ENCODE measurements at regions not wholly inside any gene's neighbourhood (a gene's known extent, or its start where the extent isn't known, plus 50 kb on each side); places are given as distances from the start of the nearest gene placed in this dataset.
A peak's percentile ranks its signal among the peaks of the same experiment; 100 is the strongest.

DNA sequence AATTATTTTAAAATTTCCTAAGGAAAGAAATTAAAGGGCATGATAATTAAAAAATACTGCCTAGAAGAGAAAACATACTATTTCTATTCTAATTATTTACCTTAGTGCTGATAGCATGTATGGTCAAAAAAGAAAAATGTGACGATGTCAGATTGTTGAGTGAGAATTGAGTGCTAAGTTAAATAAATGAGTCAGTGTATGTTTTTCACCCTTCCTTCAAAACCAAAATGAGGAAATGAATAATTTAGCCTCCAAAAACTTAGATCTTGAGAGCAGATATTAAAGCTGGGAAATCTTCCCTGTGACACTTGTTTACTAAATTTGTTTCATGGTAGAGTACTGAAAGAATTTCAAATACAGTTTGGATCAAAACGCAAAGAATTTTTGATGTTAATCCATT is 58.6 kb upstream of the NYAP2 start:
- no peaks in the 10 kb centered on the region for H3K27me3 Mint-ChIP-seq (ENCODE audit: low read depth)
- ATAC-seq (no peak), DNase-seq (ENCODE audit: low spot score) (no peak)
- POLR2A ChIA-PET, result no interaction called here
- no peak overlapping the region for H3K4me3 Mint-ChIP-seq
- no peaks in the 10 kb centered on the region for H3K9me3 Mint-ChIP-seq
- CTCF ChIA-PET, result no interaction called here
- H3K36me3 Mint-ChIP-seq, result no peaks in the 10 kb centered on the region
- peaks cover 16% of the 10 kb centered on the region for H3K4me1 Mint-ChIP-seq
- TF ChIP-seq KAT7 (CRISPR knock-in tag; IDR thresholded peaks at IDR 0.05; ENCODE audit: borderline replicate concordance) (no peak), ZNF138 (CRISPR knock-in tag; conservative IDR thresholded peaks at IDR 0.05) (no peak), RELA (CRISPR knock-in tag; IDR thresholded peaks at IDR 0.05; ENCODE audit: borderline replicate concordance) (no peak), TEAD1 (CRISPR knock-in tag; IDR thresholded peaks at IDR 0.05) (no peak), CREB1 (CRISPR knock-in tag; IDR thresholded peaks at IDR 0.05) (no peak), NR1H2 (CRISPR knock-in tag; IDR thresholded peaks at IDR 0.05) (no peak), FOXJ3 (CRISPR knock-in tag; IDR thresholded peaks at IDR 0.05; ENCODE audit: borderline replicate concordance) (no peak), SP1 (CRISPR knock-in tag; conservative IDR thresholded peaks at IDR 0.05) (no peak), NFE2L1 (CRISPR knock-in tag; IDR thresholded peaks at IDR 0.05) (no peak), ZNF263 (CRISPR knock-in tag; IDR thresholded peaks at IDR 0.05; ENCODE audit: low read depth) (no peak), CREM (CRISPR knock-in tag; IDR thresholded peaks at IDR 0.05) (no peak), MXD4 (CRISPR knock-in tag; IDR thresholded peaks at IDR 0.05; ENCODE audit: borderline replicate concordance) (no peak), ZNF396 (CRISPR knock-in tag; IDR thresholded peaks at IDR 0.05; ENCODE audit: borderline replicate concordance) (no peak), HMGA2 (CRISPR knock-in tag; IDR thresholded peaks at IDR 0.05) (no peak), PRRX2 (CRISPR knock-in tag; IDR thresholded peaks at IDR 0.05) (no peak)
- TF ChIP-seq, protein P1, sequence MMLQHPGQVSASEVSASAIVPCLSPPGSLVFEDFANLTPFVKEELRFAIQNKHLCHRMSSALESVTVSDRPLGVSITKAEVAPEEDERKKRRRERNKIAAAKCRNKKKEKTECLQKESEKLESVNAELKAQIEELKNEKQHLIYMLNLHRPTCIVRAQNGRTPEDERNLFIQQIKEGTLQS (CRISPR knock-in tag; conservative IDR thresholded peaks at IDR 0.05), result no peak
- TF ChIP-seq, protein P2, sequence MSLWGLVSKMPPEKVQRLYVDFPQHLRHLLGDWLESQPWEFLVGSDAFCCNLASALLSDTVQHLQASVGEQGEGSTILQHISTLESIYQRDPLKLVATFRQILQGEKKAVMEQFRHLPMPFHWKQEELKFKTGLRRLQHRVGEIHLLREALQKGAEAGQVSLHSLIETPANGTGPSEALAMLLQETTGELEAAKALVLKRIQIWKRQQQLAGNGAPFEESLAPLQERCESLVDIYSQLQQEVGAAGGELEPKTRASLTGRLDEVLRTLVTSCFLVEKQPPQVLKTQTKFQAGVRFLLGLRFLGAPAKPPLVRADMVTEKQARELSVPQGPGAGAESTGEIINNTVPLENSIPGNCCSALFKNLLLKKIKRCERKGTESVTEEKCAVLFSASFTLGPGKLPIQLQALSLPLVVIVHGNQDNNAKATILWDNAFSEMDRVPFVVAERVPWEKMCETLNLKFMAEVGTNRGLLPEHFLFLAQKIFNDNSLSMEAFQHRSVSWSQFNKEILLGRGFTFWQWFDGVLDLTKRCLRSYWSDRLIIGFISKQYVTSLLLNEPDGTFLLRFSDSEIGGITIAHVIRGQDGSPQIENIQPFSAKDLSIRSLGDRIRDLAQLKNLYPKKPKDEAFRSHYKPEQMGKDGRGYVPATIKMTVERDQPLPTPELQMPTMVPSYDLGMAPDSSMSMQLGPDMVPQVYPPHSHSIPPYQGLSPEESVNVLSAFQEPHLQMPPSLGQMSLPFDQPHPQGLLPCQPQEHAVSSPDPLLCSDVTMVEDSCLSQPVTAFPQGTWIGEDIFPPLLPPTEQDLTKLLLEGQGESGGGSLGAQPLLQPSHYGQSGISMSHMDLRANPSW (CRISPR knock-in tag; conservative IDR thresholded peaks at IDR 0.05; ENCODE audit: low read depth), result no peak
- TF ChIP-seq, protein P3, sequence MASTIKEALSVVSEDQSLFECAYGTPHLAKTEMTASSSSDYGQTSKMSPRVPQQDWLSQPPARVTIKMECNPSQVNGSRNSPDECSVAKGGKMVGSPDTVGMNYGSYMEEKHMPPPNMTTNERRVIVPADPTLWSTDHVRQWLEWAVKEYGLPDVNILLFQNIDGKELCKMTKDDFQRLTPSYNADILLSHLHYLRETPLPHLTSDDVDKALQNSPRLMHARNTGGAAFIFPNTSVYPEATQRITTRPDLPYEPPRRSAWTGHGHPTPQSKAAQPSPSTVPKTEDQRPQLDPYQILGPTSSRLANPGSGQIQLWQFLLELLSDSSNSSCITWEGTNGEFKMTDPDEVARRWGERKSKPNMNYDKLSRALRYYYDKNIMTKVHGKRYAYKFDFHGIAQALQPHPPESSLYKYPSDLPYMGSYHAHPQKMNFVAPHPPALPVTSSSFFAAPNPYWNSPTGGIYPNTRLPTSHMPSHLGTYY (CRISPR knock-in tag; IDR thresholded peaks at IDR 0.05), result no peak
- no peak overlapping the region for H3K27ac Mint-ChIP-seq

DNA sequence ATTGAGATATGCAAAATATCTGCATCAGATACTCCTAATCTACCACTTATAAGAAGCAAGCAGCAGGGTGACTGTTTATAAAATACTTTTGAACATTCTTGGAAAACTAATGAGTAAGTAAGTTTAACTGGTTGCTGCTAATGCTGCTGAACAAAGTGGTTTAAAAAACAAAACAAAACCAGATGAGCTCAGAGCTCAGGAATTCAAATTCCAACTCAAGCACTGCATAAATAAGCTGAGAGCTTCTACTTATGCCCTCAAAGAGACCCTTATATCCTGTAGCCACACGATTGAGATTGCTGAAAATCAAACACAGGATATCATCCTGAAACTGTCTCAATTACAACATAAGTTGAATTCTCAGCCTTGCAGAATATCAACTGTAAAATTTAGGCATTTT is 62.3 kb upstream of the NYAP2 start:
- CTCF ChIA-PET, result no interaction called here
- H3K27me3 Mint-ChIP-seq (ENCODE audit: low read depth), result no peaks in the 10 kb centered on the region
- 0 out of 2 replicates have a peak, but pooled peaks have one; percentile 44 for ATAC-seq
- no peaks in the 10 kb centered on the region for H3K9me3 Mint-ChIP-seq
- H3K4me3 Mint-ChIP-seq, result no peak overlapping the region
- POLR2A ChIA-PET, result no interaction called here
- H3K36me3 Mint-ChIP-seq, result no peaks in the 10 kb centered on the region
- TF ChIP-seq, protein P4, sequence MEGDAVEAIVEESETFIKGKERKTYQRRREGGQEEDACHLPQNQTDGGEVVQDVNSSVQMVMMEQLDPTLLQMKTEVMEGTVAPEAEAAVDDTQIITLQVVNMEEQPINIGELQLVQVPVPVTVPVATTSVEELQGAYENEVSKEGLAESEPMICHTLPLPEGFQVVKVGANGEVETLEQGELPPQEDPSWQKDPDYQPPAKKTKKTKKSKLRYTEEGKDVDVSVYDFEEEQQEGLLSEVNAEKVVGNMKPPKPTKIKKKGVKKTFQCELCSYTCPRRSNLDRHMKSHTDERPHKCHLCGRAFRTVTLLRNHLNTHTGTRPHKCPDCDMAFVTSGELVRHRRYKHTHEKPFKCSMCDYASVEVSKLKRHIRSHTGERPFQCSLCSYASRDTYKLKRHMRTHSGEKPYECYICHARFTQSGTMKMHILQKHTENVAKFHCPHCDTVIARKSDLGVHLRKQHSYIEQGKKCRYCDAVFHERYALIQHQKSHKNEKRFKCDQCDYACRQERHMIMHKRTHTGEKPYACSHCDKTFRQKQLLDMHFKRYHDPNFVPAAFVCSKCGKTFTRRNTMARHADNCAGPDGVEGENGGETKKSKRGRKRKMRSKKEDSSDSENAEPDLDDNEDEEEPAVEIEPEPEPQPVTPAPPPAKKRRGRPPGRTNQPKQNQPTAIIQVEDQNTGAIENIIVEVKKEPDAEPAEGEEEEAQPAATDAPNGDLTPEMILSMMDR (IDR thresholded peaks at IDR 0.05), result no peak
- TF ChIP-seq JUN (CRISPR knock-in tag; IDR thresholded peaks at IDR 0.05) (no peak), NFE2L1 (CRISPR knock-in tag; IDR thresholded peaks at IDR 0.05) (no peak), NFATC4 (CRISPR knock-in tag; IDR thresholded peaks at IDR 0.05) (no peak)
- TF ChIP-seq, protein P5, sequence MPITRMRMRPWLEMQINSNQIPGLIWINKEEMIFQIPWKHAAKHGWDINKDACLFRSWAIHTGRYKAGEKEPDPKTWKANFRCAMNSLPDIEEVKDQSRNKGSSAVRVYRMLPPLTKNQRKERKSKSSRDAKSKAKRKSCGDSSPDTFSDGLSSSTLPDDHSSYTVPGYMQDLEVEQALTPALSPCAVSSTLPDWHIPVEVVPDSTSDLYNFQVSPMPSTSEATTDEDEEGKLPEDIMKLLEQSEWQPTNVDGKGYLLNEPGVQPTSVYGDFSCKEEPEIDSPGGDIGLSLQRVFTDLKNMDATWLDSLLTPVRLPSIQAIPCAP (CRISPR knock-in tag; IDR thresholded peaks at IDR 0.05), result no peak
- no peak for DNase-seq (ENCODE audit: low spot score)
- peaks cover 16% of the 10 kb centered on the region for H3K4me1 Mint-ChIP-seq
- H3K27ac Mint-ChIP-seq, result no peak overlapping the region

Measured in WTC11 (cell line).